LNCAP (cell line): ENCODE measurements at regions not wholly inside any gene's neighbourhood (a gene's known extent, or its start where the extent isn't known, plus 50 kb on each side); places are given as distances from the start of the nearest gene placed in this dataset.

Experiments
- CTCF ChIP-seq: fragments of 450-650 bp; IDR thresholded peaks from 2 replicates; pipeline ENCODE4 v1.5.1; 2017; ENCODE audit warnings: mild to moderate bottlenecking

- TF ChIP-seq CTCF = no peak
Measured at GRCh38 chrY:7977301-7977700, 1065.7 kb upstream of the AMELY start.

GRCh38 chrY:7968293-7968692 is 1056.7 kb upstream of the AMELY start:
- no peak for TF ChIP-seq CTCF

- TF ChIP-seq CTCF = no peak
Measured at GRCh38 chrY:7966916-7967315, 1055.4 kb upstream of the AMELY start.

- TF ChIP-seq CTCF = no peak
Measured at GRCh38 chrY:7963393-7963792, 1051.8 kb upstream of the AMELY start.

GRCh38 chrY:7962350-7962749 is 1050.8 kb upstream of the AMELY start:
- no peak for TF ChIP-seq CTCF

GRCh38 chrY:7961811-7962210 is 1050.3 kb upstream of the AMELY start:
- no peak for TF ChIP-seq CTCF

- no peak for TF ChIP-seq CTCF
Measured at GRCh38 chrY:7957773-7958172, 1046.2 kb upstream of the AMELY start.

DNA sequence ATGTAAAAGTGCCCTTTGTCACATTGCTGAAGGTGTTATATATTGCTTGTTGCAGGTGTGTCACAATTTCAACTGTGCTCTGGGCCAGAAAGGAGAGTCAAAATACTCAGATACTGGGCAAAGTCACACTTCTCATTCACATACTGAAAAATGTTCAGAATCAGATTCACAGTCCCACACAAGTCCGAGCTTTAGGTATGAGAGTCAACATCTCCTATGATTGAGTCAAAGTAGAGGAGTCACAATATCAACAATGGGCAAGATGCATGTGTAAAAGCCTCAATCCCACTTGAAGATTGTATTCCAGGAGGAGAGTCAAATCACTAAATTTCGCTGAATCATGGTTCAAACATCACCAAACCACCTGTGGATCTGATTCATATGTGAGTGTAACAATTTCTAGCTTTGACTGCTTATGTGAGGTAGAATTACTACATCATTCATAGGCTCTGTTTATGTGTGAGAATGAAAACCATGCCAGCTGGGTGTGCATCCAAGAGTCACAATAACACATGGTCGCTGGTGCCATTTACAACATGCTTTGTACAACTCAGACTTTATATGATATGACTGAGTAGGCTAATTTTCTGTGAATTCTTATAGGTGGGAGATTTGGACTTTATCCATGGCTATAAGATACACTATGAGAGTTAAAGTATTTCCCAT is 1039.8 kb upstream of the AMELY start:
- TF ChIP-seq CTCF = no peak
